ENCODE measurements at regions not wholly inside any gene's neighbourhood (a gene's known extent, or its start where the extent isn't known, plus 50 kb on each side); places are given as distances from the start of the nearest gene placed in this dataset.

GRCh38 chr1:55323760-55324159 is 108.6 kb upstream of the USP24 start:
- TF ChIP-seq POLR2A (IDR thresholded peaks at IDR 0.05; ENCODE audit: low read length) (no peak), GATA1 (IDR thresholded peaks at IDR 0.05; ENCODE audit: low read depth, low read length) (no peak)

All from erythroblast (primary cell).